ENCODE measurements at regions not wholly inside any gene's neighbourhood (a gene's known extent, or its start where the extent isn't known, plus 50 kb on each side); places are given as distances from the start of the nearest gene placed in this dataset.

- Histone ChIP-seq H3K36me3 (replicated peaks; ENCODE audit: insufficient read depth, low read length) (no peaks in the 10 kb centered on the region), H3F3A (ENCODE audit: insufficient read depth, low read length) (no peaks in the 10 kb centered on the region), H3K27me3 (replicated peaks; ENCODE audit: insufficient read depth, low read length) (no peaks in the 10 kb centered on the region), H3K9ac (ENCODE audit: low read length) (no peak overlapping the region), H4K20me1 (ENCODE audit: insufficient read depth, low read length) (no peaks in the 10 kb centered on the region), H2AFZ (ENCODE audit: low read length) (no peak overlapping the region), H3K79me2 (ENCODE audit: low read length) (no peaks in the 10 kb centered on the region), H3K9me3 (replicated peaks; ENCODE audit: insufficient read depth, low read length) (no peaks in the 10 kb centered on the region), H3K4me1 (ENCODE audit: low read length) (no peaks in the 10 kb centered on the region), H3K4me2 (ENCODE audit: low read depth, low read length) (no peak overlapping the region), H3K9me2 (replicated peaks; ENCODE audit: insufficient read depth, low read length) (no peaks in the 10 kb centered on the region), H3K27ac (ENCODE audit: low read length) (no peak overlapping the region), H3K4me3 (ENCODE audit: low read length) (no peak overlapping the region)
- DNase-seq = no peak
- TF ChIP-seq CTCF (IDR thresholded peaks at IDR 0.05; ENCODE audit: low read length) = no peak
- no peak for TF ChIP-seq EZH2 (optimal IDR thresholded peaks at IDR 0.05; ENCODE audit: low read depth, low read length)
- TF ChIP-seq EZH2phosphoT487 (IDR thresholded peaks at IDR 0.05; ENCODE audit: low read length) = no peak
Observed at GRCh38 chr1:209023790-209024189, 559.7 kb upstream of the CAMK1G start.

DNA sequence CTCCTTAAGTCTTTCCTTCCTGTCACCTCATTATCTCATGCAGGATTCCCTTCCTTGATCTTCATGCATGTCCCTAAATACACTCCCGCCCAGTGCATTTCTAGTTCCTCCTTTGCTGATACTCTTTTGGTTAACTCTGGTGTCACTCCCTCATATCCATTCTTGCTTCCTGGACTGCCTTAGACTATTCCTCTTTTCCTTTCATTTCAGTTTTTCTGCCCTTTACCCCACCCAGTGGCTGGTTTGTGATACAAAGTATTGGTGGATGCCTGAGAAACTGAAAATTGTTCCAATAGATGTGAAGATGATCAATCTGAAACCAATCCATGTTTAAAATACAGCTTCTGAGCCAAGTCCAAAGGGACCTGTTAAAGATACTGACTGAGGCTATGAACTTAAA lies 553.8 kb upstream of the CAMK1G start:
- Histone ChIP-seq H3K27me3 (replicated peaks; ENCODE audit: insufficient read depth, low read length) (no peaks in the 10 kb centered on the region), H3K36me3 (replicated peaks; ENCODE audit: insufficient read depth, low read length) (no peaks in the 10 kb centered on the region), H2AFZ (ENCODE audit: low read length) (no peak overlapping the region), H3K4me2 (ENCODE audit: low read depth, low read length) (no peak overlapping the region), H3K9me2 (replicated peaks; ENCODE audit: insufficient read depth, low read length) (no peaks in the 10 kb centered on the region), H3K27ac (ENCODE audit: low read length) (no peak overlapping the region), H3K4me3 (ENCODE audit: low read length) (no peak overlapping the region), H3K4me1 (ENCODE audit: low read length) (no peaks in the 10 kb centered on the region), H3K9me3 (replicated peaks; ENCODE audit: insufficient read depth, low read length) (no peaks in the 10 kb centered on the region), H3F3A (ENCODE audit: insufficient read depth, low read length) (no peaks in the 10 kb centered on the region), H3K79me2 (ENCODE audit: low read length) (no peaks in the 10 kb centered on the region), H4K20me1 (ENCODE audit: insufficient read depth, low read length) (no peaks in the 10 kb centered on the region), H3K9ac (ENCODE audit: low read length) (no peak overlapping the region)
- DNase-seq = no peak
- no peak for TF ChIP-seq CTCF (IDR thresholded peaks at IDR 0.05; ENCODE audit: low read length)
- no peak for TF ChIP-seq EZH2 (optimal IDR thresholded peaks at IDR 0.05; ENCODE audit: low read depth, low read length)
- no peak for TF ChIP-seq EZH2phosphoT487 (IDR thresholded peaks at IDR 0.05; ENCODE audit: low read length)

GRCh38 chr1:209030454-209031167 lies 552.9 kb upstream of the CAMK1G start:
- Histone ChIP-seq H3K9ac (ENCODE audit: low read length) (no peak overlapping the region), H3K9me2 (replicated peaks; ENCODE audit: insufficient read depth, low read length) (no peaks in the 10 kb centered on the region), H3K27me3 (replicated peaks; ENCODE audit: insufficient read depth, low read length) (no peaks in the 10 kb centered on the region), H3K27ac (ENCODE audit: low read length) (no peak overlapping the region), H2AFZ (ENCODE audit: low read length) (no peak overlapping the region), H3K4me1 (ENCODE audit: low read length) (no peaks in the 10 kb centered on the region), H3K36me3 (replicated peaks; ENCODE audit: insufficient read depth, low read length) (no peaks in the 10 kb centered on the region), H3K9me3 (replicated peaks; ENCODE audit: insufficient read depth, low read length) (no peaks in the 10 kb centered on the region), H3K4me3 (ENCODE audit: low read length) (no peak overlapping the region), H3K79me2 (ENCODE audit: low read length) (no peaks in the 10 kb centered on the region), H3F3A (ENCODE audit: insufficient read depth, low read length) (no peaks in the 10 kb centered on the region), H4K20me1 (ENCODE audit: insufficient read depth, low read length) (no peaks in the 10 kb centered on the region), H3K4me2 (ENCODE audit: low read depth, low read length) (no peak overlapping the region)
- TF ChIP-seq CTCF (IDR thresholded peaks at IDR 0.05; ENCODE audit: low read length) = no peak
- no peak for TF ChIP-seq EZH2phosphoT487 (IDR thresholded peaks at IDR 0.05; ENCODE audit: low read length)
- no peak for TF ChIP-seq EZH2 (optimal IDR thresholded peaks at IDR 0.05; ENCODE audit: low read depth, low read length)
- no peak for DNase-seq

Data from MM.1S (cell line).